SK-N-MC (cell line): ENCODE measurements at regions not wholly inside any gene's neighbourhood (a gene's known extent, or its start where the extent isn't known, plus 50 kb on each side); places are given as distances from the start of the nearest gene placed in this dataset.

ENCODE experiments used
- EZH2 ChIP-seq: fragments of 200-600 bp; sonication (generic); IDR thresholded peaks from one replicate; pipeline ENCODE4 v1.6.1; 2017; ENCODE audit warnings: antibody characterized with exemption
- FOXP2 ChIP-seq: optimal IDR thresholded peaks from 2 replicates; pipeline ENCODE3; 2011; ENCODE audit warnings: mild to moderate bottlenecking, moderate library complexity; ENCODE audit not compliant: insufficient read depth; ENCODE audit errors: extremely low read length, control extremely low read depth

- TF ChIP-seq EZH2 (no peak), FOXP2 (no peak)
Measured at GRCh38 chr9:26612211-26612610, 280.4 kb downstream of the CAAP1 start.
